GM04504 (cell line): ENCODE measurements at regions not wholly inside any gene's neighbourhood (a gene's known extent, or its start where the extent isn't known, plus 50 kb on each side); places are given as distances from the start of the nearest gene placed in this dataset.

Experiments
- DNase-seq: peaks from one replicate; pipeline ENCODE4 v3.0.0-alpha.2; 2012; ENCODE audit warnings: low read depth

- no peak for DNase-seq
These were observed 96.5 kb downstream of the ZFP36L2 start for GRCh38 chr2:43129676-43130547.

DNA sequence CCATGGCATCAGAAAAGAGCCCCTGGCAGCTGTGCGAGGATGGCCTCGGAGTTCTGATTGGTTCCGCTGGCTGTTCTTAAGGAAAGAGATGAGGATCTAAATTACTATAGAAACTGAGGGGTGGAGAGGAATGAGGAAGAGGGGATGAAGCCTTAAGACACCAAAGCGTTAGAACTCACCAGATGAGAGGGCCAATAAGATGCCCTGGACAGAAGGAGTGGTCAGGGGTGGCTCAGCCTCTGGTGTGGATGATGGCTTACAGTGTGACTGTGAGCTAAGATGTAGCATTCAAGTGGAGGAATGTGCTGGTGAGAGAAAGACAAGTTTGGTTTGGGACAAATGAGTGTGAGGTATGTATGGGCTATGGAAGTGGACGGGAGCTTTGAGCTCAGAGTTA is 97.8 kb downstream of the ZFP36L2 start:
- DNase-seq = no peak

GRCh38 chr2:43127941-43128558 is 98.4 kb downstream of the ZFP36L2 start:
- no peak for DNase-seq

- no peak for DNase-seq
These were observed 99.0 kb downstream of the ZFP36L2 start for GRCh38 chr2:43127208-43127940.

- no peak for DNase-seq
These were observed 99.6 kb downstream of the ZFP36L2 start for GRCh38 chr2:43126817-43127207.

DNA sequence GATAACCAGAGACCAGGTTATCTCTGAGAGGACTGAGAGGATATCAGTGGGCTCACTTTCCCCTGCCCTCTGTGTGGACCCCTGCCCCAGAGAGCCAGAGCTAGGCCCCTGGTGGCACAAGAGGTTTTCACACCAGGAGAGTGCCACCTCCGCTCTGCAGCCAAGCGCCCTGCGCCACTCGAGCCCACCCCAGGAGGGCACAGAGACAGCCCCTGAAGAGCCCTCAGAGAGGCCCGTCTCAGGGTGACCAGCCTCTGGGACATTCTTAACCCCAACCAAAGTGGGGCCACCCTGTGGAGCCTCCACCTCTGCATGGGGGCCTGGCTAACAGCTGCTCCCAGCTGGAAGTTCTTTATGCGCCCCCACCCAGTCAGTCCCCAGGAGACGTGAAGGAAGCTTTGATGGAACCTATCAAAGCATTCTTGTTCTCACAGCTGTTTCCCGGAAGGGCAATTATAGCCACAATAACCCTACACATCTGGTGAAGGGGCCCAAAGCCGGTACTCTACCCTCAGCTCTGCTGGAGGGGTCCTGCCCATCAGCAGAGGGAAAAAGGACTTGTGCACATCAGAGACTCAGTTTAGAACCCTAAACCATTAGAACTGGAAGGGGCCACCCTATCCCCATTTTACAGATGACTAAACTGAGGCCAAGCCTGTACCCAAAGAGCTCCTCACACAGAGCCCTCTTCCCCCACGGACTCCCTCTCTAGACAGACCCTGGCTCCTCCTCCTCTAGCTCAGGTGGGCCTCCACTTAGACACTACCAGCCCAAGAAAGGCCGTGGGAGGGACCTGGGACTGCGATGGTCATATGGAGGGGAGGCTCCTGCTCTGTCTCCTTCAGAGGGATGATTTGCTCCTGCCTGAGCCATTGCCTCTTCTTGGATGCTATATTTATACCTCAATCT is 101.1 kb downstream of the ZFP36L2 start:
- no peak for DNase-seq

DNA sequence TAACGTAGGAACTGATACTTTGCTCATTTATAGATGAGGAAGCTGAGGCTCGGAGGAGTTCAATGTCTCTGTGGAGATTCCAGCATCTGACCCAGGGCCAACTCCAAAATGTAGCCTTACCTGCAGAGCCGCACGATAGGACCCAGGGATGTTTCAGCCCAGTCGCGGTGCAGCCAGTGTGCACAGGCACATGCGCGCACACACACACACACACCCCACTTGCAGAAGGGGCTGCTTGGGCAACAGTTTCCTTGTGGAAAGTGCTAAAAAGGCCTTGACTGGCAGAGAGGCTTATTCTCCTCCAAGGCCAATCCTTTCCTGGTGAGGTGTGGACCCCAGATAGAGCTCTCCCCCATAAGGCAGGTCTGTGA is 101.7 kb downstream of the ZFP36L2 start:
- no peak for DNase-seq

GRCh38 chr2:43123981-43124686 is 102.3 kb downstream of the ZFP36L2 start:
- DNase-seq = no peak

DNA sequence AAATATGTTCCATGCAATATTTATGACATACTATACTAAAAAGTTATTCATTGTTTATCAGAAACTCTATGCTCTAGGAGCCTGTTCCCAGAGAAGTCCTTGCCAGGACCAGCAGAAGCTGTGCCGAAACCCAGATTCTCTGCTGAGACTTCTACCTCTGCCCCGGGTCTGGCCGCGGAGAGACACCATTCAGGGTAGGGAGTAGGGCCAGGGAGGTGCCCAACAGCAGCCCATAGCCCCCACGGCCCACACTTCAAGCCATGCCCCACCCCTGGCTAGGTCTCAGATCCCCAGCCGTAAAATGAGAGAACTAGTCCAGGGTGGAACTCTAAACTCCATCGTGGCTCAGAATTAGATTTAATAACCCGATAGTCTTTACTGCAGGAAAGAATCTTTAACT is 102.9 kb downstream of the ZFP36L2 start:
- DNase-seq = no peak

- no peak for DNase-seq
These were observed 103.4 kb downstream of the ZFP36L2 start for GRCh38 chr2:43123028-43123427.

DNA sequence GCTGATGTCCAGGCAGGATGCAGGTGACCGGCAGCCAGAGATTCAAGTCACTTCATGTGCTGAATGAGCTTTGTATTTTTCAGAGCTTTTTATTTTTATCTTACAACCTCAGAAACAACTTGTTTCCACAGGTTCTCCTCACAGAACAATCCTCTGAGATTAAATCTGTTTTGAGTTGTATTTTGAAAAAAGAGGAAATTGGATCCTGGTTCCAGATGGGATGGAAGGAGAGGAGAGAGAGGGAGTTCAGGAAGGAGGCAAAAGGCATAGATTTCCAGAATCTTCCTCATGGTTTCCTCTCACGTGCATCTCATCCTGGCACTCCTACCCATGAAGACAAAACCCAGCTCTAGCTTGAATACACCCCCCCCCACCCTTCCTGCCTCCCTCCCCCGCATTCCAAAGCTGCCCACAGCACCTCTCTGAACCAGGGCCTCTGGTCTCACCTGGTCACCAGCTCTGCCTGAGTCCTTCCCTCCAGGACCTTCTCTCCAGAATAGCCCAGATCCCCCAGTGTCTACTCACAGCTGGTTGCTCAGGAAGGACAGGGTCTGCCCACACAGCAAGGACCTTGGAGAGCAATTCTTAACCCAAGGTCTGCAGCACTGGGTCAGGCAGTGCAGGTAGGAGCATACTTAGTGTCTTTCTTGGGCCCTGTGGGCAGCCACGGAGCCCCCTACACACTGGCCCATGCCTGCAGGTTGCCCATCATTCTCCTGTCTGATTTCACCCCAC is 104.7 kb downstream of the ZFP36L2 start:
- no peak for DNase-seq

DNA sequence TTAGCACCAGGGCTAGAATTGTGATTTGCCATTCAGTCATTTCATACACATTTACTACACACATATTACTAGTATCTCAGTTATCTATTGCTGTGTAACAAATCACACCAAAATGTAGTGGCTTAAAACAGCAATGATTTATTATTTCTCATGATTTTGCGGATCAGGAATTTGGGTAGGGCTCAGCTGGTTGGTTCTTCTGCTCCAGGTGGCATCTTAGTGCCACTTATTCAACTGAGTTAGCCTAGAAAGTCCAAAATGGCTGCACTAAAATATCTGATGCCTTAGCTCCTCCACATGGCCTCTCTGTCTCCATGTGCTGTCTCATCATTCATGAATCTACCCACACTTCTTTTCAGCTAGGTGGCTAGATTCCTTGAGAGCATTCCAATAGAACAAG is 107.1 kb downstream of the ZFP36L2 start:
- no peak for DNase-seq

DNA sequence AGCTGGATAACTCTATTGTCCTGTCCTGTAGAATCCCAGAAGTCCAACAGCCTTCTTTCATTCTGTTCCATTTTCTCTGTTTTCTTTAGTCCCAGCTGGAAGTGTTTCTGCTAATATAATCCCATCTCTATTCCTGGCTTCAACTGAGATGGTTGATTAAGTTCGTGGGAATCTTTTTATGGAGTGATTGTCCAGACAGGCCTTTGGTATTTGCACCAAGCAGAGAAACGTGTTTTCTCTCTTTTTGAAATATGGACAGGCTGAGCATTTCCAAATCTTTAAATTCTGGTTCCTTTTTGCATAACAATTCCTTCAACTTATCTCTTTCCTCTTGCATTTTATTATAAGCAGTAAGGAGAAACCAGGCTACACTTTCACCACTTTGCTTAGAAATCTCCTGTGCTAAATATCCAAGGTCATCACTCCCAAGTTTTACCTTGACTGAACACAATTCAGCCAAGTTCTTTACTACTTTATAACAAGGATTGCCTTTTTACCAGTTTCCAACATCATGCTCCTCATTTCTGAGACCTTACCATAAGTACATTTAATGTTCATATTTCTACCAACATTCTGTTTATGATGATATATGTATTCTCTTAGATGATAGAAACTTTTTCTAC is 108.8 kb downstream of the ZFP36L2 start:
- DNase-seq = no peak

GRCh38 chr2:43116988-43117387 is 109.4 kb downstream of the ZFP36L2 start:
- no peak for DNase-seq

DNA sequence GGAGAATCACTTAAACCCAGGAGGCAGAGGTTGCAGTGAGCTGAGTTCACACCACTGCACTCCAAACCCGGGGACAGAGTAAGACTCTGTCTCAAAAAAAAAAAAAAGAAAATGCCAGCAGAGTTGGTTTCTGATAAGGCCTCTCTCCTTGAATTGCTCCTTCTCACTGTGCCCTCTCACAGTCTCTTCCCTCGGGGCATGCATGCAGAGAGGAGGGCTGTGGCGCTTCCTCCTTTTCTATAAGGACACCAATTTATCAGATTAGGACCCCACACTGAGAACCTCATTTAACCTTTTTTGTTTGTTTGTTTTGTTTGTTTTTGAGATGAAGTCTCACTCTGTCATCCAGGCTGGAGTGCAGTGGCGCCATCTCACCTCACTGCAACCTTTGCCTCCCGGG is 110.5 kb downstream of the ZFP36L2 start:
- no peak for DNase-seq

DNA sequence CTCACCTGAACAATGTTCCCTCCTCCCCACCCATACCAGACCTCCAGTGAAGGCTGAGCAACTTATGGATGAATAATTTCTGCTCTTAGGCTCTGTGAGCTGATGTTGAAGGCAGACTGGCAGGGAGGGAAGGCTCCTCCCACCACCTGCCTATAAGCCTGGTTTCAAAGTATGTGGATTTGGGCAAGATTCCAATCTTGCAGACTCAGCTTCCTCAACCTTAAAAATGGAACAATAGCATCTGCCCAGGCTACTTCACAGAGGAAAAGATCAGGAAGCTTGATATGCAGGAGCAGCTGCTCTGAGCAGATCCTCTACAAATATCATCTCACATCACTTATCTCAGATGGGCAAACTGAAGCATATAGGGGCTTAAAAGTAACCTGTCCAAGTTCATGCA is 112.2 kb downstream of the ZFP36L2 start:
- no peak for DNase-seq

DNA sequence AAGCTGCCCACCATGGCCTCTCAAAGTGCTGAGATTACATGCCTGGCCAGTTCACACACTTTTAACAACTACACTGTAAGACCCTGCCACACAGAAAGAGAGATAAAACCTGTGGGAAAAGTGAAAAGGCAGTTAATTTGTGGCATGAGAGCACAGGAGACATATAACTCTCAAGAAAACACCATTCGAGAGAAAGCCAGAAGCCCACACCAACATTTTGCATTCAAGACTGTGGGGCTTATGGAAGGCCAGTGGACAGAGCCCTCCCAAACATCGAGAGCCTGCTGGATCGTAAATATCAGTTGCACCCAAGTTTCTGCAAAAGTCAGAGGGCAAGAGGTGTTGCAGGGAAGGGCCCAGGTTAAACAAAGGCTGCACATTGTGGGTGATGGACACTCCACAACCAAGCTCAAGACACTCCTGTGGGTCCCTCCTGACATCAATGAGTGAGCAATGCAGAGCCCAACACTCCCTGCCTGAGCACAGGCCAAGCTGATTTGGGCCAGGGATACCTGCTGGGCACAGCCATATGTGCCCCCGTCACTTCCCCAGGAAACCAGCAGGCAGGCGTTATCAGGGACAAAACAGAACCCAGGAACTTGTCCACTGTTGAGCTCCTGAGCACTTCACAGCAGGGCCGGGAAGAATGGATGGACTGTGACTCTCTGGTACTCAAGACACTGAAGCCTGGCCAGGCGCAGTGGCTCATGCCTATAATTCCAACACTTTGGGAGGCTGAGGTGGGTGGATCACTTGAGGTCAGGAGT is 114.4 kb downstream of the ZFP36L2 start:
- DNase-seq = no peak

DNA sequence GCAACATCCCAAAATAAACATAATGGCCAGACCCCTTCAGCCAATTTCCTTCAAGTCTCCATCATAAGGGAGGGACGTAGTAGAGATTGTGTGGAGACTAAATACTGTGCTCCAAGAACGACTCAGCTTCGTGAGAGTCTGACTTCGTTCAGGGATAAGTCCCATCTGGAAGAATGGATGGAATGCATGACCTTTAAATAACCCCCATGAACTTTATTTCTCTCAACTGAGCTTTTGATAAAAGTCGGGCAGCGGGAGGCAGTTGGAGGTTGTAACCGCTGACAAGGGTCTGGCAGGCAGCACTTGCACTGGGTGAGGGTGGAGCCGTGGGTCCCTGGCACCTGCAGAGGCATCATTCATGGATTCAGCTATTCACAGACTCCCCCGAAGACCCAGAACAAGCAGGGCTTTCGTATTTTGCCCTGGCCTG is 115.9 kb downstream of the ZFP36L2 start:
- DNase-seq = peak; percentile 70

DNA sequence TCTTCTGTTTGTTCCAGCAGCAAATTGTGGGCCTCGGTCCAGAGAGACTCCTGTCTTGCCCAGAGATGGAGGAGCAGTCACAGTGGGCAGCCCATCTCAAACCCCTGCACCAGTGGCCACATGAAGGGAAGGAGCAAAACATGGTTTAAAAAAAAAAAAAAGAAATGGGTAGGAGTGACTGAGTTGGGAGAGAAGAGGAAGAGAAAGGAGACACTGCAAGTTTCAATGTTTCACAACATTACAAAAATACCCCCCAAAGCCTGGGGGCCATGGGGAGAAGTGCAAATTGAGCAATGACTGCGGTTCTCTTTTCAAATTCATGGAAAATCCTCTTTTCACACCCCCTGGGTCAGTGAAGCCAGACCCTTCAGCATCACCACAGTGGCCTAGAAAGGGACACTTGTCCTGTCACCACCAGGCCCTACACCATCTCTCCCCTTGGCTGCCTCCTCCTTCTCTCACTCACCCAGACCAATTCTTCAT is 117.1 kb downstream of the ZFP36L2 start:
- no peak for DNase-seq
